Epithelial cell of proximal tubule (primary cell): ENCODE measurements at regions not wholly inside any gene's neighbourhood (a gene's known extent, or its start where the extent isn't known, plus 50 kb on each side); places are given as distances from the start of the nearest gene placed in this dataset.

Experiments
- DNase-seq: peaks from one replicate; pipeline ENCODE4 v3.0.0-alpha.2; 2011; ENCODE audit warnings: low read depth
- H3K4me3 ChIP-seq: 2 replicates; pipeline ENCODE4 v1.5.1; 2011; ENCODE audit warnings: low read depth, mild to moderate bottlenecking, low read length
- TF ChIP-seq, protein P1 (sequence below): conservative IDR thresholded peaks from 2 replicates; pipeline ENCODE4 v1.5.1; 2012; ENCODE audit warnings: low read depth, mild to moderate bottlenecking, low read length

GRCh38 chr2:71879509-71880184 is 268.0 kb downstream of the CYP26B1 start:
- H3K4me3 ChIP-seq, result no peak overlapping the region
- no peak for DNase-seq
- TF ChIP-seq, protein P1, sequence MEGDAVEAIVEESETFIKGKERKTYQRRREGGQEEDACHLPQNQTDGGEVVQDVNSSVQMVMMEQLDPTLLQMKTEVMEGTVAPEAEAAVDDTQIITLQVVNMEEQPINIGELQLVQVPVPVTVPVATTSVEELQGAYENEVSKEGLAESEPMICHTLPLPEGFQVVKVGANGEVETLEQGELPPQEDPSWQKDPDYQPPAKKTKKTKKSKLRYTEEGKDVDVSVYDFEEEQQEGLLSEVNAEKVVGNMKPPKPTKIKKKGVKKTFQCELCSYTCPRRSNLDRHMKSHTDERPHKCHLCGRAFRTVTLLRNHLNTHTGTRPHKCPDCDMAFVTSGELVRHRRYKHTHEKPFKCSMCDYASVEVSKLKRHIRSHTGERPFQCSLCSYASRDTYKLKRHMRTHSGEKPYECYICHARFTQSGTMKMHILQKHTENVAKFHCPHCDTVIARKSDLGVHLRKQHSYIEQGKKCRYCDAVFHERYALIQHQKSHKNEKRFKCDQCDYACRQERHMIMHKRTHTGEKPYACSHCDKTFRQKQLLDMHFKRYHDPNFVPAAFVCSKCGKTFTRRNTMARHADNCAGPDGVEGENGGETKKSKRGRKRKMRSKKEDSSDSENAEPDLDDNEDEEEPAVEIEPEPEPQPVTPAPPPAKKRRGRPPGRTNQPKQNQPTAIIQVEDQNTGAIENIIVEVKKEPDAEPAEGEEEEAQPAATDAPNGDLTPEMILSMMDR, result no peak

DNA sequence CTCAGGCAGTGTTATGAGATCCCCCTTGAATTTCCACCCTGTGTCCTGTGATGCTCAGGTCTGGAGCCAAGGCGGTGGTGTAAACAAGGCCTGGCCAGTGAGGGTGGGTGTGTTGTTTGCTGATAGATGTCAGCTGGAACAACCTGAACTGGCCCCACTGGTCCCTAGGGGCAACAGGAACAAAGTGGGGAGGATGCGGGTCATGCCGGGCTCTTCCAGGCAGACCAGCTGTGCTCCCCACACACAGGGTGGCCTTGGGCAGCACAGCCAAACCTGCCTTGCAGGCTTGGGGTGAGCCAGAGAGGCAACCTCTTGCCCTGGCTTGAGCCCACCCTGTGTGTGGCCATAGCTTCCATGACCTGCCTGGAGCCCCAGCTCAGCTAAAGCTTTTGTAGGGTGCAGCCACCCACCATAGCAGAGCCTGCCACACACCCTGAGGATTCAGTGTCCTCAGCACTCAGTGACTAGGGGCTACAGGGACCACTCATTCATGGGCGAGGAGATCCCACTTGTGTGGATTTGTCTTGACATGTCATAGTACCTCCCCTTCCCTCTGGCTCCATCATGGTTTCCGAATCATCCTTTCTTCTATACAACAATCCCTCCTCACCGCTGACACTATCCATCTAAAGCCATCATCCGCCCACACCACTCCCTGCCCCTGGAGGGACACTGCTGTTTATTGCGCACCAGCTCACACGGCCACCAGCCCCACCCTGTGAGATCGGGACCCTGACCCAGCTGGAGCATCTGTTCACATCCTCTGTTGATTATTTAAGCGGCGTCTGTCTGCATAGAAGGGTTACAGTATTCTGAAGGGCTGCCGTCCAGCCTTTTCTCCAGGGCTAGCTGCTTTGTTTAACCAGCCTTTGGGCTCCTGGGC is 268.8 kb downstream of the CYP26B1 start:
- DNase-seq, result no peak
- no peak overlapping the region for H3K4me3 ChIP-seq
- TF ChIP-seq, protein P1, result no peak

GRCh38 chr2:71877636-71878035 is 270.0 kb downstream of the CYP26B1 start:
- no peak overlapping the region for H3K4me3 ChIP-seq
- DNase-seq, result no peak
- TF ChIP-seq, protein P1, result no peak

DNA sequence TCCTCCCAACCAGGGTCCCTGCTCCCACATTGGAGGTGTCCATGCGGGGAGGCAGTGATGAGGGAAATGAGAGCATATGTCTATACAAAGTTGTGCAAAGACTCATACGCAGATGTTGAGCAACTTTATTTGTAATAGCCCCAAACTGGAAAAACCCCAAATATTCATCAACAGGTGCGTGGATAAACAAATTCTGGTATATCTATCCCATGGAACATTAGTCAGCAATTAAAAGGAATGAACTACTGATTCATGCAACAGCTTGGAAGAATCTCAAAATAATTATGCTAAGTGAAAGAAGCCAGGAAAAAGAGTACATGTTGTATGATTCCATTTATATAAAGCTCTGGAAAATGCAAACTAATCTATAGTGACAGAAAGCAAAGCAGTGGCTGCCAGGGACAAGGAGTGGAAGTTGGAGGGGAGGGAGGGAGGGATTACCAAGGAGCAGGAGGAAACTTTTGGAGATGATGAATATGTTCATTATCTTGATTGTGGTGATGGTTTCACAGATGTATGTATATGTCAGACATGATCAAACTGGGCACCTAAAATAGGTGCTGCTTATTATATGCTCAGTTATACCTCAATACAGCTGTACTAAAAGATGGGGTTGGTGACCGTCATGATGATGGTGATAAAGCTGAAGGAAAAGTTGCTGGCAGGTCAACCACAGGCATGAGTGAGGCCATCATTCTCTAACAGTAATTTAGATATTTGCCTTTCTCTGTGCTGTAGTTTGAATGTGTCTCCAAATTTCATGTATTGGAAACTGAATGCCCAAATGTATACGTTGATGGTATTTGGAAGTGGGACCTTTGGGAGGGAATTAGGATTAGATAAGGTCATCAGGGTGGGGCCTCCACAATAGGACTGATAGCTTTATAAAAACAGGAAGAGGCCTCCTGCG is 270.9 kb downstream of the CYP26B1 start:
- TF ChIP-seq, protein P1, result no peak
- no peak overlapping the region for H3K4me3 ChIP-seq
- DNase-seq, result no peak

DNA sequence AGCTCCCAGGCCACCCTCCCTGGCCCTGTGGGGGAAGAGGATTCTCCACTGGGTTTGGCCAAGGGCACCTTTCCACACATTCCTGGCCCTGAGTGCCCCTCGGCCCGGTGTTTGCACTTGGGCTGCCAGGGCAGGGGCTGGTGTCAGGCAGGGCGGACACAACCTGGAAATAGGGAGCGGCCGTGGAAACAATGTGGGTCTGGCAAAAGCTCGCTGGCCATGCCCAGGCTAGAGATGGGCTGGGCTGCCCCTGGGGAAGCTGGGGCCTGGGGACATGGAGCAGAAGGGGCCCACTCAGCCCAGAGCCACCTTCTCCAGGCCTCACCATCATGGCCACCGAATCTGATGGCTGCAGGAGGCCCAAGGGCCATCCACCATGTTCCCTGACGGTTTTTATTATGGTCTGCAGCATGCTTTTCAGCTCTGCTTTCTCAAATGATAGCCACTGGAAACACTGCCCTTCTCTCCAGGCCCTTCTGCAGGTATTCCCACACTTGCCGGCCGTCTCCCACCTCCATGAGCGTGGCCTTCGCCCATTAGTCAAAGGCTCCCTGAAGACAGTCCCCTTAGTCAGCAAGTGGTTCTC is 275.1 kb downstream of the CYP26B1 start:
- no peak overlapping the region for H3K4me3 ChIP-seq
- DNase-seq, result no peak
- TF ChIP-seq, protein P1, result no peak

DNA sequence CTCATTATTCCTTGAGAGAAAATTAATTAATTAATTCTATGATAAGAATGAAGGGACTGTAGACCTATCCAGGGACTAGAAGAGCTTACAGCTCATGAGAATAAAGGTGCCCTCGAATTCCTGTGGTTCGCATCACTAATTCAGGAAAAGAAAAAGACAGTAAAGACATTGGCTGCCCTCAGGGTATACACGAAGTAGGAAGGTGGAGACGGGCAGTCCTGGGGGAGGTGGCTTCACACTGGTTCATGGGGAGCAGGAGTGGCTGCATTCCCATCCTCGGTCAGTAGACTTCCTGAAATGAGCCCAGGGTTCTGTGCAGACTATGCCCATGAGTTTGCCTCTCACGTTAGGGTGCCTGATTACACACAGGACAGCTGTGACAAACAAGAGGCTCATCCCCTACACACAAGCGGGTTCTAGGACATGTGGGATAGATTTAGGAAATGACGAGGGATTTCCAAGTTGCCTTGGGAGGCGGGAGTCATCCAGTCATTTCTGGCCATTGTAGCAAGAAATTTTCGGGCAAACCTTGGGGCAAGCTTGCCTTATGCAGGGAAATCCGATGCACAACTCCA is 282.2 kb downstream of the CYP26B1 start:
- TF ChIP-seq, protein P1, result no peak
- H3K4me3 ChIP-seq, result no peak overlapping the region
- no peak for DNase-seq
